WTC11 (cell line): ENCODE measurements at regions not wholly inside any gene's neighbourhood (a gene's known extent, or its start where the extent isn't known, plus 50 kb on each side); places are given as distances from the start of the nearest gene placed in this dataset.

Experiments
- ATAC-seq: fragments of 200-7000 bp; cut with Tn5 transposase; 2 replicates; pipeline ENCODE4 v1.10.0; 2021; ENCODE audit warnings: mild to moderate bottlenecking, moderate library complexity
- CTCF ChIA-PET: fragments of 300-600 bp; sonication (Branson Sonifier 250); formaldehyde crosslinking; loops from one replicate; lab custom pipeline; 2021; ENCODE audit warnings: antibody characterized with exemption; lab: Charles Lee
- POLR2A ChIA-PET: fragments of 350-600 bp; sonication (Branson Sonifier 250); formaldehyde crosslinking; loops from one replicate; lab custom pipeline; 2021; ENCODE audit warnings: antibody characterized with exemption; lab: Charles Lee
- DNase-seq: peaks from one replicate; pipeline ENCODE4 v3.0.0; 2021; ENCODE audit warnings: low spot score
- H3K27ac Mint-ChIP-seq: 2 replicates; pipeline ENCODE4 v1.8.0; 2021; ENCODE audit warnings: mixed read lengths
- H3K27me3 Mint-ChIP-seq: 2 replicates; pipeline ENCODE4 v1.8.0; 2021; ENCODE audit warnings: low read depth, mild to moderate bottlenecking, moderate library complexity, mixed read lengths
- H3K36me3 Mint-ChIP-seq: 2 replicates; pipeline ENCODE4 v1.8.0; 2021; ENCODE audit warnings: mixed read lengths
- H3K4me1 Mint-ChIP-seq: 2 replicates; pipeline ENCODE4 v1.8.0; 2022; ENCODE audit warnings: mixed read lengths
- H3K4me3 Mint-ChIP-seq: 2 replicates; pipeline ENCODE4 v1.8.0; 2021; ENCODE audit warnings: mild to moderate bottlenecking, moderate library complexity, mixed read lengths
- H3K9me3 Mint-ChIP-seq: 2 replicates; pipeline ENCODE4 v1.8.0; 2021; ENCODE audit warnings: mixed read lengths
- AFF4 ChIP-seq: sonication (generic); formaldehyde crosslinking; IDR thresholded peaks from 2 replicates; pipeline ENCODE4 v1.8.1; 2023; ENCODE audit warnings: mild to moderate bottlenecking, missing genetic modification reagents, borderline replicate concordance
- AR ChIP-seq: fragments of 250-450 bp; sonication (Bioruptor Pico); IDR thresholded peaks from 2 replicates; pipeline ENCODE4 v1.9.0; 2021; ENCODE audit warnings: mild to moderate bottlenecking
- CREB1 ChIP-seq: sonication (generic); formaldehyde crosslinking; IDR thresholded peaks from 2 replicates; pipeline ENCODE4 v1.8.0; 2023; ENCODE audit warnings: mild to moderate bottlenecking, missing genetic modification reagents
- CTCF ChIP-seq: fragments of 200-600 bp; IDR thresholded peaks from 2 replicates; pipeline ENCODE4 v1.8.0; 2022; ENCODE audit warnings: antibody characterized with exemption
- ELF4 ChIP-seq: sonication (generic); formaldehyde crosslinking; IDR thresholded peaks from 2 replicates; pipeline ENCODE4 v1.8.1; 2022; ENCODE audit warnings: low read depth, mild to moderate bottlenecking, moderate library complexity, missing genetic modification reagents
- ESRRA ChIP-seq: sonication (generic); formaldehyde crosslinking; IDR thresholded peaks from 2 replicates; pipeline ENCODE4 v1.8.1; 2022; ENCODE audit warnings: mild to moderate bottlenecking, missing genetic modification reagents, borderline replicate concordance
- FOXJ3 ChIP-seq: sonication (generic); formaldehyde crosslinking; IDR thresholded peaks from 2 replicates; pipeline ENCODE4 v1.9.0; 2021; ENCODE audit warnings: missing genetic modification reagents, mild to moderate bottlenecking, borderline replicate concordance
- FOXP1 ChIP-seq: sonication (generic); formaldehyde crosslinking; IDR thresholded peaks from 2 replicates; pipeline ENCODE4 v1.8.0; 2022; ENCODE audit warnings: missing genetic modification reagents, mild to moderate bottlenecking, moderate library complexity, borderline replicate concordance
- FOXP4 ChIP-seq: sonication (generic); formaldehyde crosslinking; IDR thresholded peaks from 2 replicates; pipeline ENCODE4 v1.8.0; 2022; ENCODE audit warnings: mild to moderate bottlenecking, missing genetic modification reagents
- HMGXB4 ChIP-seq: sonication (generic); formaldehyde crosslinking; IDR thresholded peaks from 2 replicates; pipeline ENCODE4 v1.8.1; 2023; ENCODE audit warnings: mild to moderate bottlenecking, moderate library complexity, missing genetic modification reagents
- MYBL2 ChIP-seq: sonication (generic); formaldehyde crosslinking; IDR thresholded peaks from 2 replicates; pipeline ENCODE4 v1.8.1; 2023; ENCODE audit warnings: mild to moderate bottlenecking, moderate library complexity, missing genetic modification reagents
- NFATC4 ChIP-seq: fragments of 250-450 bp; sonication (Bioruptor Pico); IDR thresholded peaks from 2 replicates; pipeline ENCODE4 v1.9.0; 2021; ENCODE audit warnings: mild to moderate bottlenecking
- ZNF416 ChIP-seq: fragments of 250-450 bp; sonication (Bioruptor Pico); IDR thresholded peaks from 2 replicates; pipeline ENCODE4 v1.9.0; 2021; ENCODE audit warnings: mild to moderate bottlenecking, inconsistent platforms

GRCh38 chr5:124908581-124909451 lies 162.4 kb upstream of the ZNF608 start (continued):
- no peak for TF ChIP-seq FOXJ3 (CRISPR knock-in tag)
- TF ChIP-seq, all 79 proteins: peak for 0

- peaks cover 76% of the 10 kb centered on the region for H3K27me3 Mint-ChIP-seq
- DNase-seq (no peak), ATAC-seq (no peak)
- no peak overlapping the region for H3K4me3 Mint-ChIP-seq
- H3K27ac Mint-ChIP-seq, result no peak overlapping the region
- ChIA-PET CTCF (no interaction called here), POLR2A (no interaction called here)
- H3K9me3 Mint-ChIP-seq, result peaks cover 1% of the 10 kb centered on the region
- H3K4me1 Mint-ChIP-seq, result peaks cover 36% of the 10 kb centered on the region
- TF ChIP-seq ELF4 (CRISPR knock-in tag) (no peak), AR (CRISPR knock-in tag) (no peak), ZNF416 (CRISPR knock-in tag) (no peak), CTCF (no peak), CREB1 (CRISPR knock-in tag) (no peak), ESRRA (CRISPR knock-in tag) (no peak), HMGXB4 (CRISPR knock-in tag) (no peak), FOXP4 (CRISPR knock-in tag) (no peak), FOXP1 (CRISPR knock-in tag) (no peak), AFF4 (CRISPR knock-in tag) (no peak), NFATC4 (no peak), MYBL2 (CRISPR knock-in tag) (no peak)
- TF ChIP-seq, all 79 proteins: peak for 0
- 0 out of 2 replicates have a peak, but pooled peaks cover under 1% of the 10 kb centered on the region for H3K36me3 Mint-ChIP-seq
Measured at GRCh38 chr5:124909734-124910133, 163.3 kb upstream of the ZNF608 start.
